HEK293 (cell line): ENCODE measurements at regions not wholly inside any gene's neighbourhood (a gene's known extent, or its start where the extent isn't known, plus 50 kb on each side); places are given as distances from the start of the nearest gene placed in this dataset.

Experiments used
- CTCF ChIA-PET: fragments of 350-600 bp; formaldehyde crosslinking; extraction: SDS; loops from one replicate; lab custom pipeline; 2021; ENCODE audit warnings: antibody characterized with exemption; lab: Yijun Ruan, JAX
- POLR2A ChIA-PET: fragments of 300-600 bp; formaldehyde crosslinking; extraction: SDS; loops from one replicate; lab custom pipeline; 2020; ENCODE audit warnings: antibody characterized with exemption, inconsistent platforms; lab: Yijun Ruan, JAX
- H3K27ac ChIP-seq: fragments of 200-500 bp; sonication (Bioruptor generic); 2 replicates; pipeline ENCODE4 v1.5.1; 2014; ENCODE audit warnings: low read depth, low read length, control low read depth, inconsistent platforms; ENCODE audit errors: extremely low read depth
- H3K36me3 ChIP-seq, 2 experiments: fragments of 200-500 bp in 1 of 2; sonication (Bioruptor generic) in 1 of 2; 1 replicate in 1 of 2; 2 replicates in 1 of 2; pipeline ENCODE4 v1.5.1; 2014 to 2017; ENCODE audit warnings: inconsistent platforms in 2 of 2, low read length in 2 of 2; ENCODE audit not compliant: control insufficient read depth in 2 of 2, insufficient read depth in 1 of 2
- H3K4me1 ChIP-seq: fragments of 200-500 bp; sonication (Bioruptor generic); 2 replicates; pipeline ENCODE4 v1.5.1; 2014; ENCODE audit warnings: mild to moderate bottlenecking, low read length, inconsistent platforms; ENCODE audit not compliant: control insufficient read depth, insufficient read depth
- H3K4me3 ChIP-seq: 2 replicates; pipeline ENCODE4 v1.5.1; 2011; ENCODE audit warnings: low read depth, mild to moderate bottlenecking, control low read depth, low read length, moderate library complexity
- H3K9me3 ChIP-seq: fragments of 200-500 bp; sonication (Bioruptor generic); 2 replicates; pipeline ENCODE4 v1.5.1; 2014; ENCODE audit warnings: low read depth, low read length, inconsistent platforms; ENCODE audit not compliant: control insufficient read depth, insufficient read depth
- BCL11B ChIP-seq: fragments of 450-650 bp; formaldehyde crosslinking; IDR thresholded peaks from 2 replicates; pipeline ENCODE4 v1.5.1; 2016; ENCODE audit warnings: low read depth, missing biosample characterization, missing genetic modification characterization
- MZF1 ChIP-seq: fragments of 450-650 bp; formaldehyde crosslinking; IDR thresholded peaks from 2 replicates; pipeline ENCODE4 v1.5.1; 2017; ENCODE audit warnings: missing biosample characterization, missing genetic modification characterization, borderline replicate concordance
- SP3 ChIP-seq: fragments of 450-650 bp; formaldehyde crosslinking; IDR thresholded peaks from 2 replicates; pipeline ENCODE4 v1.5.1; 2016; ENCODE audit warnings: missing biosample characterization, missing genetic modification characterization
- ZBTB8A ChIP-seq: fragments of 450-650 bp; formaldehyde crosslinking; IDR thresholded peaks from 2 replicates; pipeline ENCODE4 v1.5.1; 2016; ENCODE audit warnings: missing biosample characterization, missing genetic modification characterization
- ZEB2 ChIP-seq: fragments of 450-650 bp; formaldehyde crosslinking; IDR thresholded peaks from 2 replicates; pipeline ENCODE4 v1.5.1; 2016; ENCODE audit warnings: missing biosample characterization, missing genetic modification characterization
- ZNF114 ChIP-seq: fragments of 450-650 bp; formaldehyde crosslinking; IDR thresholded peaks from 2 replicates; pipeline ENCODE4 v1.5.0; 2017; ENCODE audit warnings: missing biosample characterization, missing genetic modification characterization
- ZNF133 ChIP-seq: fragments of 450-650 bp; formaldehyde crosslinking; IDR thresholded peaks from 2 replicates; pipeline ENCODE4 v1.5.1; 2016; ENCODE audit warnings: missing biosample characterization, missing genetic modification characterization
- ZNF16 ChIP-seq: fragments of 450-650 bp; formaldehyde crosslinking; IDR thresholded peaks from 2 replicates; pipeline ENCODE4 v1.5.1; 2016; ENCODE audit warnings: low read depth, missing biosample characterization, missing genetic modification characterization
- ZNF169 ChIP-seq: fragments of 450-650 bp; formaldehyde crosslinking; IDR thresholded peaks from 2 replicates; pipeline ENCODE4 v1.5.1; 2016; ENCODE audit warnings: missing biosample characterization, missing genetic modification characterization
- ZNF174 ChIP-seq: fragments of 450-650 bp; formaldehyde crosslinking; IDR thresholded peaks from 2 replicates; pipeline ENCODE4 v1.5.0; 2017; ENCODE audit warnings: missing biosample characterization, mild to moderate bottlenecking, missing genetic modification characterization
- ZNF2 ChIP-seq: fragments of 450-650 bp; formaldehyde crosslinking; IDR thresholded peaks from 2 replicates; pipeline ENCODE4 v1.5.1; 2016; ENCODE audit warnings: missing biosample characterization, missing genetic modification characterization
- ZNF221 ChIP-seq: fragments of 450-650 bp; formaldehyde crosslinking; IDR thresholded peaks from 2 replicates; pipeline ENCODE4 v1.5.1; 2017; ENCODE audit warnings: missing biosample characterization, missing genetic modification characterization, borderline replicate concordance
- ZNF324 ChIP-seq: fragments of 450-650 bp; formaldehyde crosslinking; IDR thresholded peaks from 2 replicates; pipeline ENCODE4 v1.5.1; 2016; ENCODE audit warnings: missing biosample characterization, missing genetic modification characterization
- ZNF394 ChIP-seq: fragments of 450-650 bp; formaldehyde crosslinking; IDR thresholded peaks from 2 replicates; pipeline ENCODE4 v1.5.1; 2016; ENCODE audit warnings: missing biosample characterization, missing genetic modification characterization, mild to moderate bottlenecking, moderate library complexity, borderline replicate concordance
- ZNF433 ChIP-seq: fragments of 450-650 bp; formaldehyde crosslinking; IDR thresholded peaks from 2 replicates; pipeline ENCODE4 v1.5.1; 2016; ENCODE audit warnings: missing biosample characterization, missing genetic modification characterization, low read depth
- ZNF555 ChIP-seq: fragments of 450-650 bp; formaldehyde crosslinking; conservative IDR thresholded peaks from 2 replicates; pipeline ENCODE4 v1.5.1; 2017; ENCODE audit warnings: missing biosample characterization, mild to moderate bottlenecking, missing genetic modification characterization, inconsistent platforms
- ZNF558 ChIP-seq: fragments of 450-650 bp; formaldehyde crosslinking; IDR thresholded peaks from 2 replicates; pipeline ENCODE4 v1.5.1; 2016; ENCODE audit warnings: missing biosample characterization, missing genetic modification characterization
- ZNF561 ChIP-seq: fragments of 450-650 bp; IDR thresholded peaks from 2 replicates; pipeline ENCODE4 v1.5.1; 2018; ENCODE audit warnings: missing biosample characterization, missing genetic modification characterization, borderline replicate concordance
- ZNF571 ChIP-seq: fragments of 450-650 bp; formaldehyde crosslinking; IDR thresholded peaks from 2 replicates; pipeline ENCODE4 v1.5.0; 2017; ENCODE audit warnings: missing biosample characterization, missing genetic modification characterization
- ZNF600 ChIP-seq: fragments of 450-650 bp; formaldehyde crosslinking; IDR thresholded peaks from 2 replicates; pipeline ENCODE4 v1.5.1; 2016; ENCODE audit warnings: missing biosample characterization, missing genetic modification characterization
- ZNF677 ChIP-seq: fragments of 450-650 bp; IDR thresholded peaks from 2 replicates; pipeline ENCODE4 v1.5.0; 2018; ENCODE audit warnings: missing biosample characterization, mild to moderate bottlenecking, missing genetic modification characterization, moderate library complexity
- ZNF792 ChIP-seq: fragments of 450-650 bp; formaldehyde crosslinking; IDR thresholded peaks from 2 replicates; pipeline ENCODE4 v1.5.1; 2016; ENCODE audit warnings: missing biosample characterization, missing genetic modification characterization
- TF ChIP-seq, protein P1 (sequence below): fragments of 450-650 bp; IDR thresholded peaks from 2 replicates; pipeline ENCODE4 v1.5.1; 2018; ENCODE audit warnings: missing biosample characterization, mild to moderate bottlenecking, missing genetic modification characterization
- TF ChIP-seq, protein P2 (sequence below): sonication (generic); formaldehyde crosslinking; IDR thresholded peaks from 2 replicates; pipeline ENCODE4 v1.8.1; 2022; ENCODE audit warnings: mild to moderate bottlenecking, moderate library complexity, missing genetic modification reagents
- TF ChIP-seq, protein P3 (sequence below): fragments of 450-650 bp; formaldehyde crosslinking; IDR thresholded peaks from 2 replicates; pipeline ENCODE4 v1.5.1; 2016; ENCODE audit warnings: missing biosample characterization, missing genetic modification characterization
- TF ChIP-seq, protein P4 (sequence below): fragments of 450-650 bp; formaldehyde crosslinking; IDR thresholded peaks from 2 replicates; pipeline ENCODE4 v1.5.1; 2016; ENCODE audit warnings: missing biosample characterization, missing genetic modification characterization, low read depth
- TF ChIP-seq, protein P5 (sequence below): fragments of 450-650 bp; formaldehyde crosslinking; IDR thresholded peaks from 2 replicates; pipeline ENCODE4 v1.5.1; 2016; ENCODE audit warnings: missing biosample characterization, missing genetic modification characterization

DNA sequence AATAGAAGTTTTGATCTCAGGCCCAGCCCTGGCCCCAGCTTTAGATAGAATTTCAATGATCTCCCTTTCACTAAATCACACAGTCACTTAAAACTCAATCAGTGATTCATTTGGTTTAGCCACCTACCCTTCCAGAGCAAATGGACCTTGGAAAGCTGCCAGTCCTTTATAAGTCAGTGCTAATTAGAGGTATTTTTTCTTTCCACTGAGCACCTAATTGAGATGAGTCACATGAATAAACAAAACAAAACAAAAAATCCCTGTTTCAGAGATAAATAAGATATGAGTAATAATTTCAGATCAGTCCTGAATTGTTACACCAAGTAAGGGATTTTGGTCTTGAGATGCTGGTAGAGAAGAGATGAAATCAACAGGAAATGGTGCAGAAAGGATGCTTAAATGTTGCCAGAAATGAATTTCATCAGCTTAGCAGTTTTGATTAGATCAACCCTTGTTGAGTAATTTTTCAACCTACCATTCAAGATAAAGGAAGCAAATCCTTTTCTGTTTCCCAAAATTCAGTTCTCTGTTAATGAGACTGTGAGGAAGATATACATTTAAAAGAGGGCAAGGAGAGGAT, 352.0 kb upstream of the COL8A1 start (continued):
- TF ChIP-seq, protein P1, sequence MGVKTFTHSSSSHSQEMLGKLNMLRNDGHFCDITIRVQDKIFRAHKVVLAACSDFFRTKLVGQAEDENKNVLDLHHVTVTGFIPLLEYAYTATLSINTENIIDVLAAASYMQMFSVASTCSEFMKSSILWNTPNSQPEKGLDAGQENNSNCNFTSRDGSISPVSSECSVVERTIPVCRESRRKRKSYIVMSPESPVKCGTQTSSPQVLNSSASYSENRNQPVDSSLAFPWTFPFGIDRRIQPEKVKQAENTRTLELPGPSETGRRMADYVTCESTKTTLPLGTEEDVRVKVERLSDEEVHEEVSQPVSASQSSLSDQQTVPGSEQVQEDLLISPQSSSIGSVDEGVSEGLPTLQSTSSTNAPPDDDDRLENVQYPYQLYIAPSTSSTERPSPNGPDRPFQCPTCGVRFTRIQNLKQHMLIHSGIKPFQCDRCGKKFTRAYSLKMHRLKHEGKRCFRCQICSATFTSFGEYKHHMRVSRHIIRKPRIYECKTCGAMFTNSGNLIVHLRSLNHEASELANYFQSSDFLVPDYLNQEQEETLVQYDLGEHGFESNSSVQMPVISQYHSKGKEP (tag by site-specific recombination), result no peak
- TF ChIP-seq ZEB2 (tag by site-specific recombination), result no peak
- TF ChIP-seq, all 188 proteins: peak for 0

DNA sequence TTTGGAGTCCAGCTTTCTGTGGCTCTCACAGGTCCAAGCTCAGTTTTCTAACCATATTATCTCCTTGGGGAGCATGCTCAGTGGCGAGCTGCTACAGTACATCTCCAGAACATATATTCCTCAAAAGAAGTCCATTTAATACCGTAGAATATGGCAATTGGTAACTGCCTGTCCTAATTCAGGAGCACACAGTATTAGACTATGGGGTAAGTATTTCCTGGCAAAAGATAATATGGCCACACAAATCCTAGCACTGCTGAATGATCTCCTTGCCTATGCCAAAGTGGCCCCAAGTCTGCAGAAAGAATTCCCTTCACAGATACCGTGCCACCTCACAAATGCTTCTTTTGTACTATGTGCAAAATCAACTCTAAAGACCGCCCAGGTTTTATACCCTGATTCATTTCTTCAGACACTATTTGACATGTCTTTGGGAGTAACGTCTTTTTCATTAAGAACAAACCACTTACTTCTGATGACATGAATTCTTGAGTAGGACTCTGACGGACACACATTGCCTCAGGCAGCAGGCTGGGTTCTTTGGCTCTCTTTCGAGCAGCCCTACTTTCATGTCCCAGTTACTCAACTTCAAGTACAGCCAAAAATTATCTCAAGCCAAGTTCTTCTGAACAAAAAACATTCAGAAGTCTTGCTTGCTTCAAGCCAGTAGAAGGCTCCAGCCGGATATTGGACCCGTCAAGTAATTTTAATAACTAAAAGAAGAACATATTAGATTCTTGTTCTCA, 368.3 kb upstream of the DCBLD2 start:
- H3K27ac ChIP-seq, result no peak overlapping the region
- no peaks in the 10 kb centered on the region for H3K4me1 ChIP-seq
- H3K4me3 ChIP-seq, result no peak overlapping the region
- POLR2A ChIA-PET, result no interaction called here
- H3K36me3 ChIP-seq, result no peaks in the 10 kb centered on the region
- TF ChIP-seq ZNF133 (tag by site-specific recombination) (no peak), ZBTB8A (tag by site-specific recombination) (no peak), SP3 (tag by site-specific recombination) (no peak), ZNF221 (no peak), BCL11B (tag by site-specific recombination) (no peak), ZNF114 (no peak), ZNF324 (no peak), ZNF555 (tag by site-specific recombination) (no peak), ZNF433 (no peak), ZNF571 (no peak), ZNF558 (tag by site-specific recombination) (no peak)
- TF ChIP-seq, protein P2, sequence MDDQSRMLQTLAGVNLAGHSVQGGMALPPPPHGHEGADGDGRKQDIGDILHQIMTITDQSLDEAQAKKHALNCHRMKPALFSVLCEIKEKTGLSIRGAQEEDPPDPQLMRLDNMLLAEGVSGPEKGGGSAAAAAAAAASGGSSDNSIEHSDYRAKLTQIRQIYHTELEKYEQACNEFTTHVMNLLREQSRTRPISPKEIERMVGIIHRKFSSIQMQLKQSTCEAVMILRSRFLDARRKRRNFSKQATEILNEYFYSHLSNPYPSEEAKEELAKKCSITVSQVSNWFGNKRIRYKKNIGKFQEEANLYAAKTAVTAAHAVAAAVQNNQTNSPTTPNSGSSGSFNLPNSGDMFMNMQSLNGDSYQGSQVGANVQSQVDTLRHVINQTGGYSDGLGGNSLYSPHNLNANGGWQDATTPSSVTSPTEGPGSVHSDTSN, result no peak
- TF ChIP-seq, protein P3, sequence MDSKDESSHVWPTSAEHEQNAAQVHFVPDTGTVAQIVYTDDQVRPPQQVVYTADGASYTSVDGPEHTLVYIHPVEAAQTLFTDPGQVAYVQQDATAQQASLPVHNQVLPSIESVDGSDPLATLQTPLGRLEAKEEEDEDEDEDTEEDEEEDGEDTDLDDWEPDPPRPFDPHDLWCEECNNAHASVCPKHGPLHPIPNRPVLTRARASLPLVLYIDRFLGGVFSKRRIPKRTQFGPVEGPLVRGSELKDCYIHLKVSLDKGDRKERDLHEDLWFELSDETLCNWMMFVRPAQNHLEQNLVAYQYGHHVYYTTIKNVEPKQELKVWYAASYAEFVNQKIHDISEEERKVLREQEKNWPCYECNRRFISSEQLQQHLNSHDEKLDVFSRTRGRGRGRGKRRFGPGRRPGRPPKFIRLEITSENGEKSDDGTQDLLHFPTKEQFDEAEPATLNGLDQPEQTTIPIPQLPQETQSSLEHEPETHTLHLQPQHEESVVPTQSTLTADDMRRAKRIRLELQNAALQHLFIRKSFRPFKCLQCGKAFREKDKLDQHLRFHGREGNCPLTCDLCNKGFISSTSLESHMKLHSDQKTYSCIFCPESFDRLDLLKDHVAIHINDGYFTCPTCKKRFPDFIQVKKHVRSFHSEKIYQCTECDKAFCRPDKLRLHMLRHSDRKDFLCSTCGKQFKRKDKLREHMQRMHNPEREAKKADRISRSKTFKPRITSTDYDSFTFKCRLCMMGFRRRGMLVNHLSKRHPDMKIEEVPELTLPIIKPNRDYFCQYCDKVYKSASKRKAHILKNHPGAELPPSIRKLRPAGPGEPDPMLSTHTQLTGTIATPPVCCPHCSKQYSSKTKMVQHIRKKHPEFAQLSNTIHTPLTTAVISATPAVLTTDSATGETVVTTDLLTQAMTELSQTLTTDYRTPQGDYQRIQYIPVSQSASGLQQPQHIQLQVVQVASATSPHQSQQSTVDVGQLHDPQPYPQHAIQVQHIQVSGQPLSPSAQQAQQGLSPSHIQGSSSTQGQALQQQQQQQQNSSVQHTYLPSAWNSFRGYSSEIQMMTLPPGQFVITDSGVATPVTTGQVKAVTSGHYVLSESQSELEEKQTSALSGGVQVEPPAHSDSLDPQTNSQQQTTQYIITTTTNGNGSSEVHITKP (tag by site-specific recombination), result no peak
- TF ChIP-seq, all 188 proteins: peak for 0
- no peaks in the 10 kb centered on the region for H3K9me3 ChIP-seq
- CTCF ChIA-PET, result no interaction called here

DNA sequence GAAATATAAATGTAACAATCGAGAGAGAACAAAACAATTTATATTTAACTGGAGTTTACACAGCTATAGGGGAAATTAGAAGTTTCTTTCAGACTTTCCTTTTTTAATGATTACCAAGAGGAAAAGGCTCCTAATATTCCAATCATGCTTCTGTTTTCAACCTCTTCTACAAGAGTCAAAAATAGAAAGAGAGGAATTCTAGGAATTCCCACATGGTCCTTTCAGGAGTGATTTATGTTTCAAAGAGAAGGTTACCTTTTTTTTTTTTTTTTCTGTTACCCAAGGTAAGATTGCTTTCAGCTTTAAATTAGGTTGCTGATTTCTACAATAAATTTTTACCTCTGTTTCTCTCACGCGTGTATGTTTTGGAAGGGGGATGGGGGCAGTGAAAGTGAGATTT, 355.3 kb upstream of the DCBLD2 start:
- CTCF ChIA-PET, result no interaction called here
- Histone ChIP-seq H3K27ac (no peak overlapping the region), H3K4me3 (no peak overlapping the region), H3K9me3 (no peaks in the 10 kb centered on the region), H3K36me3 (no peaks in the 10 kb centered on the region), H3K4me1 (no peaks in the 10 kb centered on the region)
- POLR2A ChIA-PET, result no interaction called here
- TF ChIP-seq ZNF792 (tag by site-specific recombination), result no peak
- no peak for TF ChIP-seq ZNF174 (tag by site-specific recombination)
- no peak for TF ChIP-seq MZF1 (tag by site-specific recombination)
- TF ChIP-seq ZNF600 (tag by site-specific recombination), result no peak
- TF ChIP-seq ZNF2 (tag by site-specific recombination), result no peak
- TF ChIP-seq ZNF561, result no peak
- no peak for TF ChIP-seq ZNF677 (tag by site-specific recombination)
- TF ChIP-seq ZNF16, result no peak
- TF ChIP-seq, protein P4, sequence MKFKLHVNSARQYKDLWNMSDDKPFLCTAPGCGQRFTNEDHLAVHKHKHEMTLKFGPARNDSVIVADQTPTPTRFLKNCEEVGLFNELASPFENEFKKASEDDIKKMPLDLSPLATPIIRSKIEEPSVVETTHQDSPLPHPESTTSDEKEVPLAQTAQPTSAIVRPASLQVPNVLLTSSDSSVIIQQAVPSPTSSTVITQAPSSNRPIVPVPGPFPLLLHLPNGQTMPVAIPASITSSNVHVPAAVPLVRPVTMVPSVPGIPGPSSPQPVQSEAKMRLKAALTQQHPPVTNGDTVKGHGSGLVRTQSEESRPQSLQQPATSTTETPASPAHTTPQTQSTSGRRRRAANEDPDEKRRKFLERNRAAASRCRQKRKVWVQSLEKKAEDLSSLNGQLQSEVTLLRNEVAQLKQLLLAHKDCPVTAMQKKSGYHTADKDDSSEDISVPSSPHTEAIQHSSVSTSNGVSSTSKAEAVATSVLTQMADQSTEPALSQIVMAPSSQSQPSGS (tag by site-specific recombination), result no peak
- no peak for TF ChIP-seq ZNF394
- TF ChIP-seq, protein P5, sequence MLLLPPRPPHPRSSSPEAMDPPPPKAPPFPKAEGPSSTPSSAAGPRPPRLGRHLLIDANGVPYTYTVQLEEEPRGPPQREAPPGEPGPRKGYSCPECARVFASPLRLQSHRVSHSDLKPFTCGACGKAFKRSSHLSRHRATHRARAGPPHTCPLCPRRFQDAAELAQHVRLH (tag by site-specific recombination), result no peak
- TF ChIP-seq ZNF169 (tag by site-specific recombination), result no peak
- no peak for TF ChIP-seq SP3 (tag by site-specific recombination)
